ENCODE measurements at regions not wholly inside any gene's neighbourhood (a gene's known extent, or its start where the extent isn't known, plus 50 kb on each side); places are given as distances from the start of the nearest gene placed in this dataset.

DNA sequence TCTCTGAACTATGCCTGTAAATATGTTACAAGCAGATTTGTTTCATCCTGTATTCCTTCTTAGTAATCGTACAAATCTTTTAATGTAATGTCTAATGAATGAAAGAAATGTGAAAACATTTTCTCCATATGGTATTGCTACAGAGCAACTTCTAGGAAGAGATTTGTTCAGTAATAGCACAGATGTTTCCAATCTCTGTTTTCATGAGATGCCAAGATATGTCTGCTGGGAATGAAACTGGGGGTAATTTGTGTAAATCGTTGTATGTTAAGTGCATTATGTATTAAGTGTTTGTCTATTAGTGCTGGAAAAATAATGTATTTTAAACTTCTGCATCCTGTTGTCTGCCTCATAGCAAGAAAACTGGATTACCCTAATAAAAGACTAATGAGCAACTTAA is 722.2 kb upstream of the EYS start:
- TF ChIP-seq, protein P1, sequence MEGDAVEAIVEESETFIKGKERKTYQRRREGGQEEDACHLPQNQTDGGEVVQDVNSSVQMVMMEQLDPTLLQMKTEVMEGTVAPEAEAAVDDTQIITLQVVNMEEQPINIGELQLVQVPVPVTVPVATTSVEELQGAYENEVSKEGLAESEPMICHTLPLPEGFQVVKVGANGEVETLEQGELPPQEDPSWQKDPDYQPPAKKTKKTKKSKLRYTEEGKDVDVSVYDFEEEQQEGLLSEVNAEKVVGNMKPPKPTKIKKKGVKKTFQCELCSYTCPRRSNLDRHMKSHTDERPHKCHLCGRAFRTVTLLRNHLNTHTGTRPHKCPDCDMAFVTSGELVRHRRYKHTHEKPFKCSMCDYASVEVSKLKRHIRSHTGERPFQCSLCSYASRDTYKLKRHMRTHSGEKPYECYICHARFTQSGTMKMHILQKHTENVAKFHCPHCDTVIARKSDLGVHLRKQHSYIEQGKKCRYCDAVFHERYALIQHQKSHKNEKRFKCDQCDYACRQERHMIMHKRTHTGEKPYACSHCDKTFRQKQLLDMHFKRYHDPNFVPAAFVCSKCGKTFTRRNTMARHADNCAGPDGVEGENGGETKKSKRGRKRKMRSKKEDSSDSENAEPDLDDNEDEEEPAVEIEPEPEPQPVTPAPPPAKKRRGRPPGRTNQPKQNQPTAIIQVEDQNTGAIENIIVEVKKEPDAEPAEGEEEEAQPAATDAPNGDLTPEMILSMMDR (IDR thresholded peaks at IDR 0.05; ENCODE audit: borderline replicate concordance, extremely low read depth, low read length, poor library complexity, severe bottlenecking): no peak
- no peak for TF ChIP-seq EZH2 (IDR thresholded peaks at IDR 0.05; ENCODE audit: borderline replicate concordance, low read depth, low read length, severe bottlenecking)
